Endothelial cell of umbilical vein (primary cell): ENCODE measurements at regions not wholly inside any gene's neighbourhood (a gene's known extent, or its start where the extent isn't known, plus 50 kb on each side); places are given as distances from the start of the nearest gene placed in this dataset.
A peak's percentile ranks its signal among the peaks of the same experiment; 100 is the strongest.

ENCODE experiments used
- CTCF ChIP-seq, 2 donors: IDR thresholded peaks; 1 replicate in 1 of 2; 2 replicates in 1 of 2; pipeline ENCODE4 v1.5.1; 2011; ENCODE audit warnings: low read length in 2 of 2, mild to moderate bottlenecking in 2 of 2, moderate library complexity in 2 of 2, control low read depth in 1 of 2, inconsistent platforms in 1 of 2, low read depth in 1 of 2; ENCODE audit not compliant: insufficient read depth in 1 of 2; ENCODE audit errors: extremely low read depth in 1 of 2
- EZH2 ChIP-seq: IDR thresholded peaks from 2 replicates; pipeline ENCODE4 v1.6.1; 2012; ENCODE audit warnings: borderline replicate concordance, low read depth, mild to moderate bottlenecking, moderate library complexity, low read length, inconsistent platforms; ENCODE audit not compliant: severe bottlenecking
- FOS ChIP-seq: IDR thresholded peaks from 2 replicates; pipeline ENCODE4 v1.6.1; 2011; ENCODE audit warnings: mild to moderate bottlenecking, low read length, moderate library complexity, borderline replicate concordance; ENCODE audit not compliant: insufficient read depth
- MAX ChIP-seq: IDR thresholded peaks from 2 replicates; pipeline ENCODE4 v1.6.1; 2011; ENCODE audit not compliant: insufficient read depth, insufficient read length
- MYC ChIP-seq: IDR thresholded peaks from one replicate; pipeline ENCODE4 v1.6.1; 2011; ENCODE audit warnings: mild to moderate bottlenecking, low read depth, low read length
- POLR2A ChIP-seq: IDR thresholded peaks from 2 replicates; pipeline ENCODE4 v1.6.1; 2012; ENCODE audit warnings: low read depth, mild to moderate bottlenecking, control low read depth, low read length
- POLR2AphosphoS5 ChIP-seq: IDR thresholded peaks from 2 replicates; pipeline ENCODE4 v1.6.1; 2012; ENCODE audit warnings: low read depth, mild to moderate bottlenecking, control low read depth, low read length, moderate library complexity; ENCODE audit not compliant: insufficient read depth

GRCh38 chr5:39638813-39639212 is 214.0 kb upstream of the DAB2 start:
- no peak for TF ChIP-seq POLR2AphosphoS5
- no peak for TF ChIP-seq CTCF (IDR thresholded peaks at IDR 0.05; ENCODE audit: extremely low read depth in 1 of 2, insufficient read depth in 1 of 2, low read depth in 1 of 2, low read length in 2 of 2)
- TF ChIP-seq MAX, result no peak
- TF ChIP-seq POLR2A, result no peak
- TF ChIP-seq EZH2, result no peak
- TF ChIP-seq FOS, result peak; percentile 56
- no peak for TF ChIP-seq MYC
